HT-29 (cell line): ENCODE measurements at regions not wholly inside any gene's neighbourhood (a gene's known extent, or its start where the extent isn't known, plus 50 kb on each side); places are given as distances from the start of the nearest gene placed in this dataset.

Experiments
- DNase-seq: peaks from one replicate; pipeline ENCODE4 v3.0.0-alpha.2; 2015; ENCODE audit warnings: low spot score

- no peak for DNase-seq
These were observed 93.1 kb upstream of the RUNX1 start for GRCh38 chr21:35142036-35142815.

- no peak for DNase-seq
These were observed 90.2 kb upstream of the RUNX1 start for GRCh38 chr21:35139382-35139715.

GRCh38 chr21:35138665-35139381 is 89.7 kb upstream of the RUNX1 start:
- DNase-seq, result peak; percentile 61

- peak; percentile 27 for DNase-seq
These were observed 87.6 kb upstream of the RUNX1 start for GRCh38 chr21:35136586-35137219.

GRCh38 chr21:35136106-35136505 is 87.0 kb upstream of the RUNX1 start:
- no peak for DNase-seq

- no peak for DNase-seq
These were observed 86.4 kb upstream of the RUNX1 start for GRCh38 chr21:35135481-35135880.

GRCh38 chr21:35134309-35134708 is 85.2 kb upstream of the RUNX1 start:
- no peak for DNase-seq

GRCh38 chr21:35128536-35128935 is 79.4 kb upstream of the RUNX1 start:
- no peak for DNase-seq

GRCh38 chr21:35127851-35128250 is 78.7 kb upstream of the RUNX1 start:
- DNase-seq, result no peak

- no peak for DNase-seq
These were observed 77.9 kb upstream of the RUNX1 start for GRCh38 chr21:35127026-35127425.

- DNase-seq, result no peak
These were observed 71.6 kb upstream of the RUNX1 start for GRCh38 chr21:35120631-35121180.

- DNase-seq, result no peak
These were observed 70.5 kb upstream of the RUNX1 start for GRCh38 chr21:35119501-35120047.

GRCh38 chr21:35116777-35117176 is 67.7 kb upstream of the RUNX1 start:
- DNase-seq, result no peak

GRCh38 chr21:35113064-35113463 is 64.0 kb upstream of the RUNX1 start:
- DNase-seq, result no peak

GRCh38 chr21:35111321-35111930 is 62.3 kb upstream of the RUNX1 start:
- no peak for DNase-seq

- DNase-seq, result no peak
These were observed 59.8 kb upstream of the RUNX1 start for GRCh38 chr21:35108887-35109286.

GRCh38 chr21:35107520-35107919 is 58.4 kb upstream of the RUNX1 start:
- no peak for DNase-seq

- no peak for DNase-seq
These were observed 57.2 kb upstream of the RUNX1 start for GRCh38 chr21:35106246-35106835.

- DNase-seq, result no peak
These were observed 53.6 kb upstream of the RUNX1 start for GRCh38 chr21:35102488-35103371.

- no peak for DNase-seq
These were observed 51.3 kb upstream of the RUNX1 start for GRCh38 chr21:35100349-35100811.
